HEK293T (cell line): ENCODE measurements at regions not wholly inside any gene's neighbourhood (a gene's known extent, or its start where the extent isn't known, plus 50 kb on each side); places are given as distances from the start of the nearest gene placed in this dataset.

Experiments used
- BHLHE40 ChIP-seq: fragments of 450-650 bp; IDR thresholded peaks from 2 replicates; pipeline ENCODE4 v1.6.1; 2016; ENCODE audit warnings: mild to moderate bottlenecking, moderate library complexity, borderline replicate concordance
- ELF4 ChIP-seq: fragments of 450-650 bp; IDR thresholded peaks from 2 replicates; pipeline ENCODE4 v1.6.1; 2017; ENCODE audit warnings: antibody characterized with exemption
- FOXM1 ChIP-seq: fragments of 450-650 bp; IDR thresholded peaks from 2 replicates; pipeline ENCODE4 v1.6.1; 2017; ENCODE audit warnings: mild to moderate bottlenecking, borderline replicate concordance
- NFRKB ChIP-seq: fragments of 450-650 bp; IDR thresholded peaks from 2 replicates; pipeline ENCODE4 v1.6.1; 2016; ENCODE audit warnings: mild to moderate bottlenecking, moderate library complexity
- PKNOX1 ChIP-seq: fragments of 450-650 bp; IDR thresholded peaks from 2 replicates; pipeline ENCODE4 v1.6.1; 2016

- TF ChIP-seq PKNOX1: no peak
- no peak for TF ChIP-seq BHLHE40
- no peak for TF ChIP-seq NFRKB
- no peak for TF ChIP-seq FOXM1
- TF ChIP-seq ELF4: no peak
Observed at GRCh38 chr9:108512426-108513173, 343.2 kb downstream of the ACTL7B start.
